Fibroblast of lung (primary cell): ENCODE measurements at regions not wholly inside any gene's neighbourhood (a gene's known extent, or its start where the extent isn't known, plus 50 kb on each side); places are given as distances from the start of the nearest gene placed in this dataset.

Source experiments
- CTCF ChIP-seq, 2 donors: IDR thresholded peaks in 1 of 2; conservative IDR thresholded peaks in 1 of 2; 1 replicate in 1 of 2; 2 replicates in 1 of 2; pipeline ENCODE4 v1.5.1; 2011 to 2012; ENCODE audit warnings: low read length in 2 of 2, control low read depth in 1 of 2, inconsistent platforms in 1 of 2, low read depth in 1 of 2, mild to moderate bottlenecking in 1 of 2
- EZH2 ChIP-seq: IDR thresholded peaks from 2 replicates; pipeline ENCODE4 v1.5.1; 2012; ENCODE audit warnings: low read length, control low read depth, mild to moderate bottlenecking; ENCODE audit errors: missing control alignments

- TF ChIP-seq CTCF (conservative IDR thresholded peaks at IDR 0.05 in 1 of 2, IDR thresholded peaks at IDR 0.05 in 1 of 2; ENCODE audit: low read depth in 1 of 2, low read length in 2 of 2) (no peak), EZH2 (no peak)
These were observed 156.2 kb upstream of the MGMT start for GRCh38 chr10:129310881-129311280.
